Neural progenitor cell (in vitro differentiated cells): ENCODE measurements at regions not wholly inside any gene's neighbourhood (a gene's known extent, or its start where the extent isn't known, plus 50 kb on each side); places are given as distances from the start of the nearest gene placed in this dataset.

ENCODE experiments used
- EZH2 ChIP-seq: fragments of 200-600 bp; sonication (generic); IDR thresholded peaks from 2 replicates; pipeline ENCODE4 v1.6.1; 2017; ENCODE audit warnings: antibody characterized with exemption, mild to moderate bottlenecking, moderate library complexity
- EZH2phosphoT487 ChIP-seq: fragments of 200-600 bp; sonication (generic); IDR thresholded peaks from 2 replicates; pipeline ENCODE4 v1.6.1; 2017; ENCODE audit warnings: antibody characterized with exemption
- TF ChIP-seq, protein P1 (sequence below): fragments of 200-600 bp; sonication (generic); IDR thresholded peaks from 2 replicates; pipeline ENCODE4 v1.5.1; 2017; ENCODE audit warnings: antibody characterized with exemption, mild to moderate bottlenecking

GRCh38 chr3:117298273-117298672 lies 588.7 kb downstream of the TUSC7 start:
- TF ChIP-seq, protein P1, sequence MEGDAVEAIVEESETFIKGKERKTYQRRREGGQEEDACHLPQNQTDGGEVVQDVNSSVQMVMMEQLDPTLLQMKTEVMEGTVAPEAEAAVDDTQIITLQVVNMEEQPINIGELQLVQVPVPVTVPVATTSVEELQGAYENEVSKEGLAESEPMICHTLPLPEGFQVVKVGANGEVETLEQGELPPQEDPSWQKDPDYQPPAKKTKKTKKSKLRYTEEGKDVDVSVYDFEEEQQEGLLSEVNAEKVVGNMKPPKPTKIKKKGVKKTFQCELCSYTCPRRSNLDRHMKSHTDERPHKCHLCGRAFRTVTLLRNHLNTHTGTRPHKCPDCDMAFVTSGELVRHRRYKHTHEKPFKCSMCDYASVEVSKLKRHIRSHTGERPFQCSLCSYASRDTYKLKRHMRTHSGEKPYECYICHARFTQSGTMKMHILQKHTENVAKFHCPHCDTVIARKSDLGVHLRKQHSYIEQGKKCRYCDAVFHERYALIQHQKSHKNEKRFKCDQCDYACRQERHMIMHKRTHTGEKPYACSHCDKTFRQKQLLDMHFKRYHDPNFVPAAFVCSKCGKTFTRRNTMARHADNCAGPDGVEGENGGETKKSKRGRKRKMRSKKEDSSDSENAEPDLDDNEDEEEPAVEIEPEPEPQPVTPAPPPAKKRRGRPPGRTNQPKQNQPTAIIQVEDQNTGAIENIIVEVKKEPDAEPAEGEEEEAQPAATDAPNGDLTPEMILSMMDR: no peak
- TF ChIP-seq EZH2 (no peak), EZH2phosphoT487 (no peak)
